HG02884 (cell line): ENCODE measurements at regions not wholly inside any gene's neighbourhood (a gene's known extent, or its start where the extent isn't known, plus 50 kb on each side); places are given as distances from the start of the nearest gene placed in this dataset.

Experiments
- ATAC-seq: cut with Tn5 transposase; IDR thresholded peaks from one replicate; pipeline ENCODE4 v1.9.1; 2021; ENCODE audit warnings: mild to moderate bottlenecking, moderate library complexity; ENCODE audit not compliant: unreplicated experiment

DNA sequence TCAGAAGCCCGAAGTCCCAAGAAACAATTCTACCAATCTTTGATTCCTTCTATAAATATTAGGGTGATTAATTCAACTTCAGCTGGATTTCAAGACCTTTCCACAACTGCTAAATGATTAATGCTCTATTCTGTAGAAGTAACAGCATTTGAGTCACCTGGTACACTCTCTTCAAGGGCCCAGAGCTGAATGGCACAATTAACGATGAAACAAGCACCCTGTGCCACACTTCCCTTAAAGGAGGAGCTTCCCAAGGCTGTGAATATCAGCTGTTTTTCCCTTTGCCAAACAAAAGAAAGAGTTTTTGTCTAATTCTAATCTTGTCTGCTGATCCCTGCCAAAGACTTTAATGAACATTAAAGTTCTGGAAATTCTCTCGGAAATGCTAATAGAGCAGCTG lies 56.0 kb downstream of the BOD1L2 start:
- no peak for ATAC-seq

DNA sequence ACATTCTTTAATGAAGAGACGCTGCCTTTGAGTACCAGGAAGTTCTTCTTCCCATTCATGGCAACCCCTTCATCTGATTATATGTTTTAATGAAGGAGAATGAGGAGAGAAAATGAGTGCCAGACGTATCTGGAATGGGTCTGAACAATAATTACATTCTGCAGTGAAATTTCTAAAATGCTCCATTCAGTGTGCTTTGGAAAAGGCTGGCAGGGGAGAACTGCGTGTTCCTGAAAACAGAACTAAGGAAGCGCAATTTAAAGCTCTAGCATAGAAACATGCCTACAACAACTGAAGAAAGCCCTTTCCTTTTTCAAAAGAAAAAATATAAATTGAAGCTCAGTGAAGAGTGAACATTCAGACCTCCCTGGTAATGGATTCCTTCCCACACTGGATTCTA lies 58.8 kb downstream of the BOD1L2 start:
- no peak for ATAC-seq

DNA sequence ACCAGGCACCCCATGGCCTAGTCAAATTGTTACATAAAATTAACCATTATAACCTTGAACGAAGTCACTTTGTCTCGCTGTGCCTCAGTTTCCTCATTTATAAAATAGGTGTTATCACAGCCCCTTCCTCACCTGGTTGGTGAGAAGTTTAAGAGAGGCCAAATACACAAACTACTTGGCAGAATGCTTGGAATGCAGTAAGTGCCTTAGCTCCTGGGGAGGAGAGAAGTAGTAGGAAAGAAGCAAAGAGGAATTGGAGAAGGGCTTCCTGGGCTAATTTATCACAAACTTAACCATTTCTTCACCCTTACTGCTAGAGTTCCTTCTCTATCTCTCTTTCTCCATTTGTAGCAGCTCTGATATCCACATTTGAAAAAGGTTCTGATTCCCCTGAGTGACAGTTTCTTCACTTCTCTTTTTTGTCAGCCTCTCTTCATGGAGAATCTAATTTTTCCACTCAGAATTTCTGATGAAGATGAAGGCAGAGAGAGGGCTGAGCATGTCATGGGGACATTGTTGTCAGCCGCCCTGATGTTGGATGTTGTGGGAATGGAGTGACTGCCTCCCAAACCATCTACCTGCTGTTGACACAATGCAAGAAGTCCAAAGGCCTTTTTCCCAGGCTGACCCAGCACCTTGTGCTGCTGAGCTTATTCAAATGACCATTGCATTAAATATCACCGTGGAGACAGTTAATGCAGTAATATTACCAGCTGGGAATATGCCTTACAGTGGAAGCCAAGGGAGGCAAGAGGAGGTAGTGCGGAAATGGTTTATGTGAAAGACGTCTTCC lies 60.4 kb downstream of the BOD1L2 start:
- ATAC-seq = no peak

DNA sequence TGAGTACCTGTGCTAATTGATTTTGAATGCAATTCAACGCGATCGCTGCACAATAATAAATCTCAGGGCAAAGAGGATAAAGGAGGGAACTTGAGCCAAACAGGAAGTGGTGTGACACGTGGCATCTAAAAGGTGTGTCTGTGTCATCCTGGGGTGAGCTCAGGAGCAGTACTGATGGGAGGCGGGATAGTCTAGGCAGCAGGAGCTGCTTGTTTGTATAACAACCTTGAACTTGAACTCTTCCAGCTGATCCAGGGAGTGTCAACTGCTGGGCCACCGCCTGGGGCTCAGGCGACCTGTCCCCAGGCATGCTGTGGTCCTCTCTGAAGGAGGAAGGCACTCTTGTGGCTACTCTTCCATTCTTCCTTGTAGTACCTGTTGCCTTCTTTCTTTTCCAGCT lies 61.2 kb downstream of the BOD1L2 start:
- no peak for ATAC-seq

DNA sequence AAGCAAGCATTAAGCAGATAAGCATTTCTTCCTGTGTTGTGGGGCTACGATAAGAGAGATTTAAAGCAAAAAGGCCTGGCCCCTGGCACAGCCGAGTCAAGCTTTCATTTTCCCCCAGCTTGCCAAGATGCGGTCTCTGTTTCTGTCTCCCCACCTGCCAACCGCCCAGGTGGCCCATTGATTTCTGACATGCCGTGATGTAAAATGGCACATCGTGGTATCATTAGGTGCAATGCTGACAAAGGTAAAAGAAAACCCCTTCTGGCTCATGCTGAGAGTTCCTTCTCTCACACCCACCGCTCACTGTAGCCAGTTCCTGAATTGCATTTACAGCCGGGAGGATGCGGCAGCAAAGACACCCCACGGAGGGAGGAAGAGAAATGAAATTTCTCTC lies 62.8 kb downstream of the BOD1L2 start:
- peak; percentile 54 for ATAC-seq

DNA sequence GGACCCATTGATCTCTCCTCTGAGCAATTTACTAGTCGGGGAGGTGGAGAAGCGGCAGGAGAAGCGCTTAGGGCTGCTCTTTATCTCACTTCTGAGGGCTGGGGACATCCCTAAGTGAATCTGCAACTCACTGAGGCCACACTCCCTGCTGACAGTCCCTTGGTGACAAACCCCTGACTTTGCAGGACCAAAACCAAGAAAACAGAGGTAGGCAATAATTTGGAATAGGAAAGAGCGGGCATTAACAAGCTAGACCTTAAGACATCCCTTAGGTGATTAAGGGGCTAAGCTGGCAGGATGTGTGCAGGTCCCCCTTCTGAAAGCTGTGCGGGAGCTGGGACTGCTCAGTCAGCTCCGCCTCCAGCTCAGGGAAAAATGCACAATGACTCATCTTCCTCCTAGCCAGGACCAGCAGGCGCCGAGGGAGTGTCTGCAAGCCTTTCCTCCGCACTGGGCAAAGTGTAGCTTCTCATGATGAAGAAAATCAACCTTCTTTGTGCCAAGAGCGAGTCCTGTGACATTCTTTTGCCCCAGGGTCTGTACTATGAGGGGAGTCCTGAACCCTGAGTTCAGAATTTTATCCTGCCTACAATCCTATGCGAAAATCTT lies 63.3 kb downstream of the BOD1L2 start:
- ATAC-seq = peak; percentile 54

DNA sequence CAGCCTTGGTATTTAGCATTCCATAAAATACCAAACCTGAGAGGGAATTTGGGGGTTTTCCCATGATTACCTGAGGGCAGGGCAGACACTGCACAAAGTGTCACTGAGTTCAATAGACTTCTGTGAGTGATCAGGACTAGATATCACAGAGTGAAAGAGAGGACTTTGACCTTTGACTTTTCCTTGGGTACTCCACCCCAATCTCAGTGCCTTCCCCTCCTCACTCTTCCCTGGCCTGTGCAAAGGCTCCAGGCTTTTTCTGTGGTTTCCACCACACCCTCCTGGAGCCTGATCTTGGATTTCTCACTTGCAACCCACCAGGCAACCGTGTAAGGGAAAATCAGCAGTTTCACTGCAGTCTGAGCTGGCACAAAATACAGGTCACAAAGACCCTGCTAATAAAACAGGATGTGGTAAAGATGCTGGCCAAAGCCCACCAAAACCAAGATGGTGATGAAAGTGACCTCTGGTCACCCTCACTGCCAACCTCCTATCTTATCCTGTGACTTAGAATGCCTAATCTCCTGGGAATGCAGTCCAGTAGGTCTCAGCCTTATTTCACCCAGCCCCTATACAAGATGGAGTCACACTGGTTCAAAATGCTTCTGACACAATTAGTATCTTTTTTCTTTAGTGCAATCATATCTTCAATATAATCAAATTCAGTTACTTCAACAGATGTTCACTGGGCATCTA lies 64.0 kb downstream of the BOD1L2 start:
- ATAC-seq = no peak

DNA sequence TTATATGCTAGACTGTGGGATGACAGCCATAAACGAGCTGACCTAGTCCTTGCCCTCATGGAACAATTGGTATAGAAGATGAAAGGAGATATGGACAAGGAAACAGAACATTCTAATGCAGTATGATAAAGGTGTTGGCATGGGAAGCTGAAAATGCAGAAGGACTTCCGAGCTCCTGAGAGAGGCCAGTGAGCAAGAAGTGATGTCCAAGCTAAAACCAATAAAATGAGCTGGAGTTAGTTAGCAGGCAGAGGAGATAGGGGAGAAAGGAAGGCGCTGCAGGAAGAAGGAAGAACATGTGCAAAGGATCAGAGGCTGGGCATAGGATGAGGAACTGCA lies 64.5 kb downstream of the BOD1L2 start:
- no peak for ATAC-seq

DNA sequence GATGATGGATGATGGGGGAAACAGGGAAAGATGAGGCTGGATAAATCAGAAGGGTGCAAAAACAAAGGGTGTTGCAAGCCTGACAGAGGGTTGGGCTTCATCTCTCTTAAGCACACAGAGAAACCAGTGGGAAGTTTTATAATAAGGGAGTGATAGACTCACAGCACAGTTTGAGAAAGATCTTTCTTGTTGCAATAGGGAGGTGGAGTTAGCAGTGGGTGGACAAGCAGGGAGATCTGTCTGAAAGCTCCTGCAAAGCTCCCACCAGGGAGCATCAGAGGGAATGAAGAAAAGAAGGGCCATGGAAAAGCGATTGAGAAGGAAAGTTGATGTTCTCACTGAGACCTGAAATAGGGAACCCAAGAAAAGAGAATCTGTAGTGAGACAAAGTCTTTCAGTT lies 64.9 kb downstream of the BOD1L2 start:
- ATAC-seq = no peak

DNA sequence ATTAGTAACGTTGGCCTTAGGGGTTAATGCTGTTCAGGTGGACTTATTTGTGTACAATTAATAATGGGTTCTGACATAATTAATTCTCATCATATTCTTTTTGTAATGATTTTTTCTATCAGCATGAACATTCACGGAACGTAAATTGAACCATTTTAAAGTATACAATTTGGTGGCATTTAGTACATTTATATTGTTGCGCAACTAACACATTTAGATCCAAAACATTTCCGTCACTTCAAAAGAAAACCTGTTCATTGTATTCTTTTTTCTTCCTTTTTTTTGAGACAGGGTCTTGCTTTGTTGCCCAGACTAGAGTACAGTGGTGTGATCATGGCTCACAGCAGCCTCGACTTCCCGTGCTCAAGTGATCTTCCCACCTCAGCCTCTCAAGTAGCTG lies 65.8 kb downstream of the BOD1L2 start:
- ATAC-seq = no peak

DNA sequence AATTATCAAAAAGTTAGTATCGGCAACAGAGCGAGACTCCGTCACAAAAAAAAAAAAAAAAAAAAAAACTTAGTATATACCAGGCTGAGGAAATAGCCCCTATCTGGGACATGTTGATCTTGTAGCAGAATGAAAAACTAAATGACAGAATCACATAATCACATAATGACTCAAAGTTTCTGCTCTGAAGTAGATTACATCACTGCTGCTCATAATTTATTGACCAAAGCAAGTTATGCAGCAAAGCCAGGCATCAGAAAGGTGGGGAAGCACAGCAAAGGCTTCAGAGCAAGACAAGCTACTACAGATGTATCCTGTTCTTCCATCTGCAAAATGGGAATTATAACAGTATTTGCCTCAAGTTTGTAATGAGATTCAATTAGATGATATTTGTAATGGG lies 68.1 kb downstream of the BOD1L2 start:
- ATAC-seq = no peak

DNA sequence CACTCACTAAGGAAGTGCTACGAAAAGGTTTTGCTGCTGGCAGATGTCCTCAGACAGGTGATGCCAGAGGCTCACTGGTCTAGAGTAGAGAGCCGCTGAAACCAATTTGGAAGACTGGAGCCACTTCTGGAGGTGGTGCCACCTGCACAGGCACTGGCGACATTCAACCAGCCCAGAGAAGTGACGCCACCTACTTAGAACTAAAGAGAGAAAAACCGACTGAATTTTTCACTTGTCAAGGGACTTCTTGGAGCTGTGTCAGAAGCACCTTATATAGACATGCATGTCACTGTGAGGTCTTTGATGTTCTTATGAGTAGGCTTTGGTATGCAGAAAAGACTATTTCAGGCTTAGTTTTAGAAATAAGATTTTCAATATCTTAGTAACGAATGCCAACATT lies 71.4 kb downstream of the BOD1L2 start:
- ATAC-seq = no peak

DNA sequence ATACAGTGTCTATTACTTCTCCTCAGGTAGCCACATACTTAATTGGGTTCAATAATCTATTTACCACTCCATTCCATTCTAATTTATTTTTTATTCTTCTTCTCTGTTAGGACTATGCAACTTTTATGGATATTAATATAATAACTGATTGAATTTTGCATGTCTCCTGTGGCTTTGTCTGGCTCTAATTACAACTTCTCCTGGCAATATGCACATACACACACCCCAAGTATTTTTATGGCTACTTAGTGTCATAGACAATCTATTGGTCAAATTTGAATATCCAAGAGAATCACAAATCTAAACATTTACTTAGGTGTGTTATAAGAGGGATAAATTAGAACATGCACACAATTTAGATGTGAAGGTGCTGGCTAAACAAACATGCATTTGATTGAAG lies 73.1 kb downstream of the BOD1L2 start:
- ATAC-seq = no peak

DNA sequence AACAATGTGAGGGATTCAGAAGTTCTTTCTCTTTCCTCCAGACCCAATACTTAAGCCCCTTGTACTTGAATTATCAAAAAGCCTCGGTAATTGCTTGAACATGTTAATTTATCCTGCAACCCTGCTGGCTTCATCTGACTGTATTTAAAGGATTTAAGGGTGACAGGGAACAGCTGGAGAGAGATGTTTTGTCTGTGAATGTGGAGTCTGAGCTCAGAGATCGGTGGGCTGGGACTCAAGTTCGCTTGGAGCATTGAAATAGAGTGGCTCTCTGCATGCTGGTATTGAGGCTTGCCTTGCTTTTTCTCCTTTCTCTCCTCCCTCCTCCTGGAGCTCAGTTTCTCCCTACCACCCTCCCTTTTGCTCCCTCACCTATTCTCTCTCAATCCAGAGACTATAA lies 73.6 kb downstream of the BOD1L2 start:
- no peak for ATAC-seq

DNA sequence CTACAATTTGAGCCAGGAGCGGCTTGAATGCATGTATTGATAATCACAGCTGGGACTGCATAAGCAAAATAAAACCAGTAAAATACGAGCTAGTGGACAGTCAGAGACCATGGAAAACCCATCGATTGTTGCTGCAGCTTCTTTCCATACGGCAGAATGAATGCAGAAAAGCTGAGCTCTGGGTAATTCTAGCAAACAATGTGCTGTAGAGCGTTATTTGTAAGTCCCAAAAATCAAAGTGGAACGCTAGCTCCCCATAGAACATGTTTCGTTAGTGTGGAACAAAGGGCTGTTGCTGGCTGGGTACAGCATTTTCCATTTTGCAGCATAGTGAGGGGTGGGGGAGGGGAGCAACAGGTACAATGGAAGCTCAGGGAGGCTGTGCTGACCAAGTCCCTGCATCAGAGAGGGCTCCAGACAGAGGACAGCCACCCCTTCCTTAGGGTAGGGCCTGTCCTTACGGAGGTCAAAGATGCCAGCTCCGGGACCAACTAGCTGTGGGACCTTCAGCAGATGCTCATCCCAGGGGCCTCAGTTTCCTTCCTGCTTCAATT lies 74.1 kb downstream of the BOD1L2 start:
- ATAC-seq = no peak

DNA sequence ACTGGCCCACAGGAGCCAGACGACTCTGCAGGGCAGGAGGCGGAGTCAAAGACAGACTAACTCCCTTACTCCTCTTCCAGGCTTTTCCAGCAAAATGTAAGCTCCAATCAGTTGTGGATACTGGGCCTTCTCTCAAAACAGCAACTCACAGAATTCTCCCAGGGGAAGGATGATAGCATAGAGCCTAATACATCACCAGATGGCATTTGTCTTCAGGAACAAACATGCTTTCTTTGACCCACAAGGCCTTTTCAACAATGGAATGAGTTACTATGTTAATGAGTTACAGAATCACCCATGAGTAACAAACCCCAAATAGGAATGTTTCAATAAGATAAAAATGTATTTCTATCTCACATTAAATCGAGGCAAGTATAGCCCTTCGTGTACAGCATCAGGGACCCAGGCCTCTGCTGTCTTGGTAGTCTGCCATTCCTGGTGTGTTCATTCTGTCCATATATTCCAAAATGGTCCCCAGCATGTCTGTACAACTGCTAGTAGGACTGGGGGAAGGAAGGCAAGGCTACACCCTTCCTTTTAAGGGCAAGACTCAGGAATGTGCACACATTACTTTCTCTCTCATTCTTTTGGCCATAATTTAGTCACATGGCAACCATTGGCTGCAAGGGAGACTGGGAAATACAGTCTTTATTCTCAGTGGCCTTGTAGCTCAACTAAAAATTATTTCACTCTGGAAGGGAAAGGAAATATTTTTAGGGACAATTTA lies 76.4 kb downstream of the BOD1L2 start:
- no peak for ATAC-seq

DNA sequence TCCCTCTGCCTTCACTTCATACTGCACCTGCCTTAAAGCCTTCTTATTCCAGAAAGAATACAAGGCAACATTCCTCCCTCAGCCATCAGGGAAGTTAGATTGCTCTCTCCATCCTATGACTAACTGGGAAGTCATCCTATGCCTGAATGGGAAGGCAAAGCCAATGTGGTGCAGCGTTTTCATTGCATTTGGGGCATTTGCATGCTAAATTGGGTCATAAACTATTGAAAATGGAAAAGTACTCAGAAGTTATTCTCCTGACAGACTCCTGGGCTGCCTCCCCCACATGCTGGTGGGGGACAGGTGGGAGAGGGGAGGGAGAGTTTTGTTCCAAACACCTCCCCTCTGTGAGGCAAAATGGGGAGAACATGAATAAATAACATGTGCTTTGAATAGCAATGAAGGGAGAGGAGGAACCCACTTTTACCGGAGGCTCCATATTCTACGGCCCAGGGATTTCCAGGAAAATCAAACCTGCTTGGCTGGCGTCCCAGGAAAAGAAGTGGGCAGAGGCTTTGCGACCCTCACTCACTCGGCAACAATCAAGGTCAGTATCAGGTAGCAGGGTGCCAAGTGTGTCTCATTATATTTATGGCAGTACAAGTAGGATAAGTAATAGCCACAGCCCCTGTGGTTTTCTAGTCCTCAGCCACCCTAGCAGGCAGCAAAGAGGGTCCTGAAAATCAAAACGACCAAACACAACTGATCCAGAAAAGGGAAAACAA lies 84.1 kb downstream of the BOD1L2 start:
- ATAC-seq = no peak

DNA sequence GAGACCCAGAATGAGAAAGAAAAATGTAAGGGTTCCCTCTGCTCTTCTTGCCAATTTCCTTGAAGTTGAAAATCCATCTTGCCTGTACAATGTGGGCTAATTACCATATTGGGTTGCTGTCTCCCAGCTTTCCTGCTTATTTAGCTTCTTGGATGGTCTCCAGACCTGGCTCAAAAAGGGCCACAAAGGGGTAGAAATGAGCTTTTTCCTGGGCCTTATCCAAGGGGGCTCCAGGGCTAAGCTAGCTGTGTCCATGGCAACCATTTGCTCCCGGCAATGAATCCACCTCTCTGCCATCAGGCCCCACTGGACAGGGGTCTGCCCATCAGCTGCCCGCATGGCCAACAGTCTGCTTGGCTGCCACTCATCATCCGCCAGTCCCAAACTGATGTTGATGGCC lies 85.0 kb downstream of the BOD1L2 start:
- ATAC-seq = no peak

DNA sequence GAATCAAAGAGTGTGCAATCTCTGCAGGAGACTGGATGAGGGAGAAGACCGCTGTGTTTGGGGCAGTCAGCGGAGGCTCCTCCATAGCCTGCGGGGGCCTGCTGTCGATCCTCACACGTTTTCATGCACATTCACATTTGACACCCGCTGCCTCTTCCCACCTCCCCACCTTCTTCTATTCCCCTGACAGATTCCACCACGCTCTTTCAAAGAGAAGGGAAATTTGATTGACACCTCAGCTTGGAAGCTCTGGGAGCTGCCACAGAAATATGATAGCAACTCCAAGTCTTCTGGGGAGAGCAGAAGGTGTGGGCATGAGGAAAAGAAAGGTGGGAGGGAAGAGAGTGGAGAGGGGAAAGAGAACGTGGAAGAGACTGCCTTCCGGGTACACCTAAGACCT lies 87.5 kb downstream of the BOD1L2 start:
- no peak for ATAC-seq

DNA sequence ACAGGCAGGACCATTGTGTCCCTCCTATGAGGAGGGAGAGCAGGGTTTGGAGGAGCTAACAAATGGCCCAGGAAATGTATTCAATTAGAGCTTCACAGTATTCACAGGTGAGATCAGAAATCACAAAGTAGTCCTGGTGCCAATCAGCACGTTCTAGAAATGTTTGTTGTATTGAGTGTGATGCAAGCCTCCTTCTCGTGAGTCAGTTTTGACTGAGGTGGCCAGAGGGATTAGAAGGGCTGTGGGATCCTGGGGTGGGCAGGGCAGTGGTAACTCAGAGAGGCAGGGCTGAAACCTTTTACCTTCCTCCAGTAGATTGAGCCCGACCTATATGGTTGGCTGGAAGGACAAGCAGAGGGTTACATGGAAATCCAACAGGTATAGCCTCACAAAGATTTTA lies 95.0 kb downstream of the BOD1L2 start:
- no peak for ATAC-seq

DNA sequence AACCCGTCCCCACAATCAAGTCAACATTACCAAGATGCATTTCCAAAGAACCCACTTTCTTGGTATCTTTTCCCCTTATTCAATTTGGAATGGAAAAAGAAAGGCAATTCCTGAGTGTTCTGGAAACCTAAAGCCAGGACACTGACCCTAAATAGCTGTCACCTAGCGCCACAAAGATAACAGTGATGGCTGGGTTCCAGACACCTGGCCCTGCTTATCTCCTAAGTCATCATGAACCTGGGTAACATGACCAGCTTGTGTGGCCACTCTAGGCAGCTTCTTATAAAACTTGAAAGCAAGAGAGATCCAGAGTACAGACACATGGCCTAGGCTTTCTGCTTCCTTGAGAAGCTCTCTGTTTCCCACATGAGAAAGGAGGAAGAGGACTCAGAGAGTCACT lies 95.4 kb downstream of the BOD1L2 start:
- no peak for ATAC-seq
